MM.1S (cell line): ENCODE measurements at regions not wholly inside any gene's neighbourhood (a gene's known extent, or its start where the extent isn't known, plus 50 kb on each side); places are given as distances from the start of the nearest gene placed in this dataset.

Experiments used
- DNase-seq: peaks from one replicate; pipeline ENCODE4 v3.0.0-alpha.2; 2015
- H2AFZ ChIP-seq: fragments of 300-600 bp; sonication (generic); 2 replicates; pipeline ENCODE4 v1.6.0; 2016; ENCODE audit warnings: antibody characterized with exemption, low read length
- H3F3A ChIP-seq: fragments of 300-600 bp; sonication (generic); 2 replicates; pipeline ENCODE4 v1.6.1; 2016; ENCODE audit warnings: mild to moderate bottlenecking, antibody characterized with exemption, low read length, moderate library complexity, mixed read lengths; ENCODE audit not compliant: insufficient read depth
- H3K27ac ChIP-seq: fragments of 300-600 bp; sonication (generic); 2 replicates; pipeline ENCODE4 v1.5.1; 2016; ENCODE audit warnings: mild to moderate bottlenecking, low read length
- H3K27me3 ChIP-seq: fragments of 300-600 bp; sonication (generic); replicated peaks from 2 replicates; pipeline ENCODE4 v1.6.0; 2016; ENCODE audit warnings: low read length; ENCODE audit not compliant: insufficient read depth
- H3K36me3 ChIP-seq: fragments of 300-600 bp; sonication (generic); replicated peaks from 2 replicates; pipeline ENCODE4 v1.6.1; 2016; ENCODE audit warnings: mild to moderate bottlenecking, low read length, mixed read lengths; ENCODE audit not compliant: insufficient read depth
- H3K4me1 ChIP-seq: fragments of 300-600 bp; sonication (generic); 2 replicates; pipeline ENCODE4 v1.6.1; 2016; ENCODE audit warnings: low read length, mixed read lengths
- H3K4me2 ChIP-seq: fragments of 300-600 bp; sonication (generic); 2 replicates; pipeline ENCODE4 v1.6.0; 2016; ENCODE audit warnings: low read depth, low read length
- H3K4me3 ChIP-seq: fragments of 300-600 bp; sonication (generic); 2 replicates; pipeline ENCODE4 v1.5.1; 2016; ENCODE audit warnings: low read length, mixed read lengths
- H3K79me2 ChIP-seq: fragments of 300-600 bp; sonication (generic); 2 replicates; pipeline ENCODE4 v1.6.1; 2016; ENCODE audit warnings: mixed run types, low read length, mixed read lengths
- H3K9ac ChIP-seq: fragments of 300-600 bp; sonication (generic); 2 replicates; pipeline ENCODE4 v1.6.1; 2016; ENCODE audit warnings: low read length, mixed read lengths
- H3K9me2 ChIP-seq: fragments of 300-600 bp; sonication (generic); replicated peaks from 2 replicates; pipeline ENCODE4 v1.6.1; 2016; ENCODE audit warnings: mild to moderate bottlenecking, low read length, mixed read lengths; ENCODE audit not compliant: insufficient read depth
- H3K9me3 ChIP-seq: fragments of 300-600 bp; sonication (generic); replicated peaks from 2 replicates; pipeline ENCODE4 v1.6.1; 2016; ENCODE audit warnings: mild to moderate bottlenecking, low read length, mixed read lengths; ENCODE audit not compliant: insufficient read depth
- H4K20me1 ChIP-seq: fragments of 300-600 bp; sonication (generic); 2 replicates; pipeline ENCODE4 v1.6.1; 2016; ENCODE audit warnings: mild to moderate bottlenecking, low read length, moderate library complexity, mixed read lengths; ENCODE audit not compliant: insufficient read depth
- CTCF ChIP-seq: fragments of 300-600 bp; sonication (generic); IDR thresholded peaks from 2 replicates; pipeline ENCODE4 v1.5.1; 2016; ENCODE audit warnings: antibody characterized with exemption, low read length, mixed read lengths
- EZH2 ChIP-seq: fragments of 300-600 bp; sonication (generic); optimal IDR thresholded peaks from 2 replicates; pipeline ENCODE3; 2017; ENCODE audit warnings: low read depth, mild to moderate bottlenecking, antibody characterized with exemption, low read length, mixed read lengths
- EZH2phosphoT487 ChIP-seq: fragments of 300-600 bp; sonication (generic); IDR thresholded peaks from 2 replicates; pipeline ENCODE4 v1.6.1; 2018; ENCODE audit warnings: antibody characterized with exemption, low read length

DNA sequence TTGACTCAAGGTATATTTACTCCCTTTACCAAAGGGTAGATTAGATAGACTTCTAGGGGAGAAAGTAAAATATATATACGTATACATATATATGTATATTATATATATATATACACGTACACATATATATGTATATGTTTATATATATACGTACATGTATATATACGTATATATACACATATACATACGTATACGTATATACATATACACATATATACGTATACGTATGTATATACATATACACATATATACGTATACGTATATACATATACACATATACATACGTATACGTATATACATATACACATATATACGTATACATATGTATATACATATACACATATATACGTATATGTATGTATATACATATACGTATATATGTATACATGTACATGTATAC lies 430.5 kb upstream of the ANO3 start:
- Histone ChIP-seq H3K4me3 (no peak overlapping the region), H3K4me1 (no peaks in the 10 kb centered on the region), H4K20me1 (no peaks in the 10 kb centered on the region), H3K27ac (no peak overlapping the region), H3K27me3 (no peaks in the 10 kb centered on the region), H3K79me2 (no peaks in the 10 kb centered on the region), H3K9me2 (no peaks in the 10 kb centered on the region), H3K9ac (no peak overlapping the region), H3K9me3 (no peaks in the 10 kb centered on the region), H3F3A (no peaks in the 10 kb centered on the region), H2AFZ (no peak overlapping the region), H3K4me2 (no peak overlapping the region), H3K36me3 (no peaks in the 10 kb centered on the region)
- no peak for DNase-seq
- TF ChIP-seq CTCF (no peak), EZH2phosphoT487 (no peak), EZH2 (no peak)

- Histone ChIP-seq H3K9me3 (no peaks in the 10 kb centered on the region), H2AFZ (no peak overlapping the region), H3K9ac (no peak overlapping the region), H3K36me3 (no peaks in the 10 kb centered on the region), H3K9me2 (no peaks in the 10 kb centered on the region), H3K79me2 (no peaks in the 10 kb centered on the region), H3K27me3 (no peaks in the 10 kb centered on the region), H3K4me3 (no peak overlapping the region), H3K4me2 (no peak overlapping the region), H4K20me1 (no peaks in the 10 kb centered on the region), H3K4me1 (no peaks in the 10 kb centered on the region), H3K27ac (no peak overlapping the region), H3F3A (no peaks in the 10 kb centered on the region)
- TF ChIP-seq EZH2phosphoT487 (no peak), CTCF (no peak), EZH2 (no peak)
- DNase-seq, result no peak
Observed at GRCh38 chr11:25902476-25902875, 429.5 kb upstream of the ANO3 start.

DNA sequence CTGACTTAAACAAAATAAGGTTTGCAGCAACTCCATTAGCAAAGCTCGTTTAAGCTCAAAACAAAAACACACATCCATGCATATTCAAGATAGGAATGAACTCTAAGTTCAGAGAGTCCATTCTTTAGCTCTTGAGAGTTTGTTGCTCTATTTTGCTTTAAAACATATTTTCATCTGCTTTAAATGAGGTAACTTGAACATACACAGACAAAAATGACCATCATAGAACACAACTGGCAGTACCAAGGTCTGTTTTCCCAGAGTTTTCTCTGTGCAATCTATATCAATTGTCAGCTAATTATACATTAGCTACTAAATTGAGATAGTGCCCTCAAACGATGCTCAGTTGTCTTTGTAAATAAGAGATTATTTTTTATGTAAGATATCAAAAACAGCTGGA lies 423.2 kb upstream of the ANO3 start:
- Histone ChIP-seq H3K4me3 (no peak overlapping the region), H3K27me3 (no peaks in the 10 kb centered on the region), H3K4me1 (no peaks in the 10 kb centered on the region), H3K27ac (no peak overlapping the region), H3F3A (no peaks in the 10 kb centered on the region), H2AFZ (no peak overlapping the region), H4K20me1 (no peaks in the 10 kb centered on the region), H3K4me2 (no peak overlapping the region), H3K9me2 (no peaks in the 10 kb centered on the region), H3K79me2 (no peaks in the 10 kb centered on the region), H3K36me3 (no peaks in the 10 kb centered on the region), H3K9me3 (no peaks in the 10 kb centered on the region), H3K9ac (no peak overlapping the region)
- no peak for DNase-seq
- no peak for TF ChIP-seq EZH2
- TF ChIP-seq CTCF, result no peak
- no peak for TF ChIP-seq EZH2phosphoT487
